ENCODE measurements at regions not wholly inside any gene's neighbourhood (a gene's known extent, or its start where the extent isn't known, plus 50 kb on each side); places are given as distances from the start of the nearest gene placed in this dataset.

- no peaks in the 10 kb centered on the region for H3K27me3 ChIP-seq (ENCODE audit: control insufficient read depth in 2 of 2, insufficient read depth in 2 of 2, low read length in 2 of 2)
- no peak overlapping the region for H2AFZ ChIP-seq (ENCODE audit: insufficient read depth, low read depth, low read length, poor library complexity, severe bottlenecking)
- H3K4me3 ChIP-seq (replicated peaks in 1 of 3; ENCODE audit: low read depth in 2 of 3, low read length in 3 of 3), result no peak overlapping the region
- H3K27me3 Mint-ChIP-seq (ENCODE audit: low read depth in 3 of 3), result no peaks in the 10 kb centered on the region
- H3K9ac ChIP-seq (ENCODE audit: insufficient read depth, low read length, poor library complexity, severe bottlenecking), result no peak overlapping the region
- H4K20me1 ChIP-seq (ENCODE audit: insufficient read depth, low read length), result no peaks in the 10 kb centered on the region
- TF ChIP-seq CTCF (IDR thresholded peaks at IDR 0.05), result no peak
- no peak for DNase-seq
- H3K79me2 ChIP-seq (ENCODE audit: insufficient read depth, low read length), result no peaks in the 10 kb centered on the region
- no peaks in the 10 kb centered on the region for H3K36me3 Mint-ChIP-seq
- H3K4me1 ChIP-seq (ENCODE audit: control insufficient read depth in 1 of 2, insufficient read depth in 2 of 2, low read length in 2 of 2), result no peaks in the 10 kb centered on the region
- no CpG with 5 or more reads among the region's 1 CpG for WGBS (ENCODE audit: insufficient coverage)
- no peak overlapping the region for H3K27ac ChIP-seq (ENCODE audit: low read depth in 1 of 2, low read length in 2 of 2)
- H3K4me2 ChIP-seq (replicated peaks; ENCODE audit: extremely low read depth, low read length, poor library complexity, severe bottlenecking), result no peak overlapping the region
- intact Hi-C loops (cut with micrococcal nuclease), result no loop called here
- H3K27ac Mint-ChIP-seq, result no peak overlapping the region
- H3K4me3 Mint-ChIP-seq, result no peak overlapping the region
- no peaks in the 10 kb centered on the region for H3K9me3 ChIP-seq (replicated peaks in 1 of 2; ENCODE audit: control insufficient read depth in 1 of 2, insufficient read depth in 1 of 2, low read length in 2 of 2)
- peaks cover 0 to 3% (median 1%) of the 10 kb centered on the region in 7 donors for H3K9me3 Mint-ChIP-seq
- H3K4me1 Mint-ChIP-seq, result no peaks in the 10 kb centered on the region
- H3K36me3 ChIP-seq (replicated peaks in 1 of 2; ENCODE audit: control insufficient read depth in 1 of 2, insufficient read depth in 2 of 2, low read length in 2 of 2), result no peaks in the 10 kb centered on the region
These were observed 1534.8 kb downstream of the ARAP2 start for GRCh38 chr4:34709564-34709963.

- Histone ChIP-seq H3K4me2 (replicated peaks; ENCODE audit: extremely low read depth, low read length, poor library complexity, severe bottlenecking) (no peak overlapping the region), H3K4me1 (ENCODE audit: control insufficient read depth in 1 of 2, insufficient read depth in 2 of 2, low read length in 2 of 2) (no peaks in the 10 kb centered on the region), H3K27me3 (ENCODE audit: control insufficient read depth in 2 of 2, insufficient read depth in 2 of 2, low read length in 2 of 2) (no peaks in the 10 kb centered on the region), H3K9me3 (replicated peaks in 1 of 2; ENCODE audit: control insufficient read depth in 1 of 2, insufficient read depth in 1 of 2, low read length in 2 of 2) (no peaks in the 10 kb centered on the region), H3K27ac (ENCODE audit: low read depth in 1 of 2, low read length in 2 of 2) (no peak overlapping the region), H3K9ac (ENCODE audit: insufficient read depth, low read length, poor library complexity, severe bottlenecking) (no peak overlapping the region), H3K4me3 (replicated peaks in 1 of 3; ENCODE audit: low read depth in 2 of 3, low read length in 3 of 3) (no peak overlapping the region), H3K36me3 (replicated peaks in 1 of 2; ENCODE audit: control insufficient read depth in 1 of 2, insufficient read depth in 2 of 2, low read length in 2 of 2) (no peaks in the 10 kb centered on the region), H3K79me2 (ENCODE audit: insufficient read depth, low read length) (no peaks in the 10 kb centered on the region), H2AFZ (ENCODE audit: insufficient read depth, low read depth, low read length, poor library complexity, severe bottlenecking) (no peak overlapping the region), H4K20me1 (ENCODE audit: insufficient read depth, low read length) (no peaks in the 10 kb centered on the region)
- no peaks in the 10 kb centered on the region for H3K9me3 Mint-ChIP-seq
- no peaks in the 10 kb centered on the region for H3K36me3 Mint-ChIP-seq
- H3K4me1 Mint-ChIP-seq, result no peaks in the 10 kb centered on the region
- TF ChIP-seq CTCF (IDR thresholded peaks at IDR 0.05), result no peak
- WGBS (ENCODE audit: insufficient coverage), result 68% methylated on average over 2 of the region's 5 CpGs
- DNase-seq, result no peak
- H3K27ac Mint-ChIP-seq, result no peak overlapping the region
- intact Hi-C loops (cut with micrococcal nuclease), result no loop called here
- H3K4me3 Mint-ChIP-seq, result no peak overlapping the region
- peaks cover 0 to 1% (median 0%) of the 10 kb centered on the region in 3 donors for H3K27me3 Mint-ChIP-seq (ENCODE audit: low read depth in 3 of 3)
These were observed 1525.6 kb downstream of the ARAP2 start for GRCh38 chr4:34718576-34719245.
